SIG-M5 treated with dmso at 0.1 percent for 504 hours (cell line): ENCODE measurements at regions not wholly inside any gene's neighbourhood (a gene's known extent, or its start where the extent isn't known, plus 50 kb on each side); places are given as distances from the start of the nearest gene placed in this dataset.

Experiments
- DNase-seq: peaks from one replicate; lab custom pipeline; 2025; ENCODE audit not compliant: unreplicated experiment; lab: John Stamatoyannopoulos, UW

DNA sequence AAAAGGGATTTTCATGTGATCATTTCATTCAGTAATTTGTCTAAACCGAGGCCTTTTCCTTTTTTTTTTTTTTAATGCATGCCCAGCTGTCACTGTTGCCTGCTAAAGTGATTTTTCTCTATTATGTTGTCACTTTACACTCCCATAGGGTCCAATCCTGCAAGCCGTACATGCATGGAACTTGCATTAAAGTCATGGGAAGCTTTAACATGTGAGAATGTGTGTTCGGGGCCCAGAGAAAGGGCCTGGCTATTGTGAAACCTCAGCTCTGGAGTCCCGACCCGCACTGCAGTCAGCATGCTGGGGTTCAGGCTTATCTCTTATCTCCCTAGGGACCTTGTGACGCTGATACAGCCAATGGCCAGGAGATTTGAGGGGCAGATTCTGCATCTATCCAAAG, 474.6 kb downstream of the SLC4A3 start:
- DNase-seq: no peak

GRCh38 chr2:220103596-220103995, 476.2 kb downstream of the SLC4A3 start:
- no peak for DNase-seq

- no peak for DNase-seq
These were observed 477.5 kb downstream of the SLC4A3 start for GRCh38 chr2:220104871-220105351.

DNA sequence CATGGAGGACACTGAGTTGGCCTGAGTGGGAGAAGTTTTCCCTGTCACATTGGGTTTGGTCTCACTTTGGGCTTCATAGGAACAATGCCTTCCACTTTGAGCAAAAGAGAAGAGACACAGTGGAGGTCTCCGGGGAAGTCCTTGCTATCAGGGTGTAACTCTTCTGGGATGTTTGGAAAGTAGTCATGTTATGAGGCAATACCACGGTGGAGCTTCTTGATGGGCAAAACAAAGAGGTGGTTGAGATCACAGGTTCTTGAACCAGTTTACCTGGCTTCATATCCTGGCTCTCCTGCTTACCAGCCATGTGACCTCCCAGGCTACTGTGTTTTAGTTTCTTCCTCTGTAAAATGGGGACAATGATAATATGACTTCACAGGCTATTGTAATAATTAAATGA, 478.6 kb downstream of the SLC4A3 start:
- no peak for DNase-seq

GRCh38 chr2:220107380-220107791, 480.0 kb downstream of the SLC4A3 start:
- no peak for DNase-seq

- DNase-seq: no peak
These were observed 487.0 kb downstream of the SLC4A3 start for GRCh38 chr2:220114443-220114842.

GRCh38 chr2:220117025-220117424, 489.6 kb downstream of the SLC4A3 start:
- DNase-seq: no peak

GRCh38 chr2:220120041-220120440, 492.6 kb downstream of the SLC4A3 start:
- no peak for DNase-seq

GRCh38 chr2:220123751-220124150, 496.3 kb downstream of the SLC4A3 start:
- DNase-seq: no peak

- DNase-seq: no peak
These were observed 498.1 kb downstream of the SLC4A3 start for GRCh38 chr2:220125551-220125950.

GRCh38 chr2:220127311-220127710, 499.9 kb downstream of the SLC4A3 start:
- DNase-seq: peak; percentile 28

DNA sequence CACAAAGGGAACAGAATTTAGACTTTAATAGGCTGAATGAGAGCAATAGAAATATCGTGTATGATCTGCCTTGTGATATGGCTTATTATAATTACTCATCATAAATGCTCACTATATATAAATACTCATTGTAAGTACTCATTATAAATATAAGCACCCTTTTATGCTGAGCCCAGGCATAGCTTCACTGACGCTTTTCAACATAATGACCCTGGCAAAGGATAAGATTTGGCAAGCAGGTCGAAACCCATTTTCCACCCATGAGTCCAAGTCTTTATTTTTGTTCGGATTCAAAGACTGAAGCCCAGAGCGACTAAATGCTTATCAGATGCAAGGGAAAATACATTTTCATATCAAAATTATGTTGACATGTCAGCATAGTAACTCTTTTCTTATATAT, 500.4 kb downstream of the SLC4A3 start:
- DNase-seq: no peak

DNA sequence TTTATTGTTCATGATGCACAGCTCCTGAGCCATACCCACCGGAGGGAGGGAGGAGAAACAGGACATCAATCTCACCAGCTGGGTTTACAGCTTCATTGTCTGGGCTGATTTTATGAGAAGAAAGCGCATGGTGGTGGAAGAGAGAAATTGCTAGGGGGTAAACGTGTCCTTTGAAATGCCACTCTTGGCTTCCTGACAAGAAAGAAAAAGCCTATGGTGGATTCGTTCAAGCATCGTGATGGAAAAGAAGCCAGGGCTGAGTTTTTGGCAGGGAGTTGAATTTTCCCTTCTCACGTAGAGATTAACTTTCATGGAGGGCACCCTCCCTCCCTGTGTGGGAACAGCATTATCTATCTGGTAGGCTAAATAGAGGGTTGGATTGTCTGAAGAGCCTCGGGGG, 502.0 kb downstream of the SLC4A3 start:
- DNase-seq: no peak

DNA sequence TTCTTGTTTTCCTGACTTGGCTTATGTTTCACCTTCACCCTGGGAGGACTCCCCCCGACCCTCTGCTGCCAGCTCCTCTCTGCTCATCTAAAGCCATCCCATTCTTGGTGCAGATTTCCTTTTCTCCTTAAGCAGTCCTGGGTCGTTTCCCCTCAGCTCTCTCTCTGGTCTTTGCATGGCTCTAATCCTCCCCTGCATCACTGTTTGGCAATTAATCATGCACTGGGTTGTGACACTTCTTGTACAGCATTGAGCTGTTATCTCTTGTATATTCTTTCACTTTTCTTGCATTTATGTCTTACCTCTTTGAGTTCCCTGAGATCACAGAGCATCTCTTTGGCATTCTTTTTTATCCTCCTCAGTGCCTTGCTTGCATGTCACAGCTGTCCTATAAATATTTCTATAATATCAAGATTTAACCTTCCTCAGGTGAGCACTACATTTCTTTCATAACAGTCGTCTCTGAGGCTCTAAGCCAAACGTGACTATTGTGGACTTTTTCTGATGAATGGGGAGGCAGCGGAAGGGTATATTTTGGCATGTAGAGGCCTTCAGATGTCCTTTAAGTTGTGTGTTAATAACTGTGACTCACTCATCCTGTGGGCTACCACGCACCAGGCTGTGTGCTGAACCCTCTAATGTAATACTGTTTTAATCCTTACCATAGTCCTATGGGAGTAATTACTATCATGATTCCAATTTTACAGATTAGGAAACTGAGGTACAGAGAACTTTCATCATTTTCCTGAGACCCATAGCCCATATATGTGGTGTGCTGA, 507.5 kb downstream of the SLC4A3 start:
- DNase-seq: no peak

DNA sequence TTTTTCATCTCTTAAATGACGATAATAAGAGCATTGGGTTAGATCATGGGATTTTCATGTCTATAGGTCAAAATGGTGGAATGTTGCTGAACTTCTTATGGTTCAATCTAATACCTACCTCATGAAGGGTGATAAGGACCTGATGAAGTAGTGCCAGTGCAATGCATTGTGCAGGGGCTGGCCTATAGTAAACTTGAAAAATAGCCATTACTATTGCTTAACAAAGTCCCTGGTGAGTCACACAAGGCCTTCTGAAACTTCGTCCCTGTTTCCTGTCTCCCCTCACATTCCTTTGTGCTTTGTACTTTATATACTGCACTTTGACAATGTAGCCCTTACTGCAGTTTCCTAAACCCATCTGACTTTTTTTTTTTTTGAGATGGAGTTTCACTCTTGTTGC, 515.9 kb downstream of the SLC4A3 start:
- DNase-seq: no peak

GRCh38 chr2:220144411-220144810, 517.0 kb downstream of the SLC4A3 start:
- no peak for DNase-seq

GRCh38 chr2:220147161-220148038, 520.0 kb downstream of the SLC4A3 start:
- no peak for DNase-seq

DNA sequence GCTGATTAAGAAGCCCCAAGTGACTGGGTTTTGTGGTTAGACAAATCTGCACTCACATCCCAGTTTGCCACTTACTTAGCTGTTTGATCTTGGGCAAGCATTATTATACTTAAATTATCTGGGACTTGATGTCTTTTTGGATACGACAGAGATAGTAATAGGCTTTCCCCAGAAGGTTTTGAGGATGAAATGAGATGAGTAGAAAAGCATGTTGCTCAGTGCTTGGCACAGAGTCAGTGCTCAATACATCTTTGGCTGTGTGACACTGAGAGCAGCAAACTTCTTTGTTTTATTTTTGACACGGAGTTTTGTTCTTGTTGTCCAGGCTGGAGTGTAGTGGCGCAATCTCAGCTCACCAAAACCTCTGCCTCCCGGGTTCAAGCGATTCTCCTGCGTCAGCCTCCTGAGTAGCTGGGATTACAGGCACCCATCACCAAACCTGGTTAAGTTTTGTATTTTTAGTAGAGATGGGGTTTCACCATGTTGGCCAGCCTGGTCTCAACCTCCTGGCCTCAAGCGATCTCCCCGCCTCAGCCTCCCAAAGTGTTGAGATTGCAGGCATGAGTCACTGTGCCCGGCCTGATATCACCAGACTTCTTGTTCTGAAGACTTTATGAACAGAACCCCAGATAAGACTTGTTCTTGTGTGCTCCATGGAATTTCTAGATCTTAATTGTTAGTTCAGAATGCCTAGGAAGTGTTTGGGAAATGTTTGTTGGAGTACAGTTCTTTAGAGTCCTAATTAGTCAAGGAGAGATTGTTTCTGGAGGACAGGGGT, 521.2 kb downstream of the SLC4A3 start:
- no peak for DNase-seq

DNA sequence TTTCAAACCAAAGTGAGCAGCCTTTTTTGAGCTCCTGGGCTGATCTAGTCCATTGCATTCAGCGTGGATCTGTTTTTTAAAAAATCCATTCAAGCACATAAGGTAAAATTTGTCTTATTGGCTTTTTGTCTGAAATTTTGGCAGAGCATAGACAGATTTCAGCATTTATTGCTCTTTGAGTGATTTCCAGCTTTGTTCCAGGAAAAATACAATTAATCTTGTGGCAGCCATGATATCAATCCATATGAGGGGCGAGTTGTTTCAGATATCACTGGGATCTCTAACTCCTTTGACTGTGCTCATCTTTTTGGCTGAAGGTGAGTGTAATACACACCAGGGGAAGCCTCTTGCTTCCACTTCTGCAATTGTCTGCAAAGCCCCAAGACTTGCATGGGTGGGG, 523.9 kb downstream of the SLC4A3 start:
- DNase-seq: no peak

- DNase-seq: no peak
These were observed 525.0 kb downstream of the SLC4A3 start for GRCh38 chr2:220152281-220152935.

- DNase-seq: no peak
These were observed 525.7 kb downstream of the SLC4A3 start for GRCh38 chr2:220153118-220153517.
